Ishikawa (cell line): ENCODE measurements at regions not wholly inside any gene's neighbourhood (a gene's known extent, or its start where the extent isn't known, plus 50 kb on each side); places are given as distances from the start of the nearest gene placed in this dataset.
A peak's percentile ranks its signal among the peaks of the same experiment; 100 is the strongest.

Experiments
- CEBPB ChIP-seq: IDR thresholded peaks from 2 replicates; pipeline ENCODE4 v1.6.1; 2012
- CREB1 ChIP-seq: IDR thresholded peaks from 2 replicates; pipeline ENCODE4 v1.6.1; 2012; ENCODE audit warnings: low read depth
- EGR1 ChIP-seq: IDR thresholded peaks from 2 replicates; pipeline ENCODE4 v1.6.1; 2012
- EP300 ChIP-seq: IDR thresholded peaks from 2 replicates; pipeline ENCODE4 v1.6.1; 2012; ENCODE audit warnings: borderline replicate concordance
- FOXM1 ChIP-seq: IDR thresholded peaks from 2 replicates; pipeline ENCODE4 v1.6.1; 2012; ENCODE audit warnings: low read depth, borderline replicate concordance
- NFIC ChIP-seq: IDR thresholded peaks from 2 replicates; pipeline ENCODE4 v1.6.1; 2012
- RAD21 ChIP-seq: IDR thresholded peaks from 2 replicates; pipeline ENCODE4 v1.6.1; 2012; ENCODE audit warnings: low read depth
- REST ChIP-seq: IDR thresholded peaks from 2 replicates; pipeline ENCODE4 v1.6.1; 2012; ENCODE audit warnings: low read depth, mild to moderate bottlenecking
- TAF1 ChIP-seq: IDR thresholded peaks from 2 replicates; pipeline ENCODE4 v1.6.1; 2012; ENCODE audit warnings: low read depth, mild to moderate bottlenecking
- TCF12 ChIP-seq: IDR thresholded peaks from 2 replicates; pipeline ENCODE4 v1.6.1; 2012; ENCODE audit warnings: low read depth
- TEAD4 ChIP-seq: IDR thresholded peaks from 2 replicates; pipeline ENCODE4 v1.6.1; 2012
- YY1 ChIP-seq: IDR thresholded peaks from 2 replicates; pipeline ENCODE4 v1.6.1; 2012; ENCODE audit warnings: low read depth
- ZBTB7A ChIP-seq: IDR thresholded peaks from 2 replicates; pipeline ENCODE4 v1.6.1; 2012; ENCODE audit warnings: low read depth
- TF ChIP-seq, protein P1 (sequence below): IDR thresholded peaks from 2 replicates; pipeline ENCODE4 v1.6.1; 2012
- TF ChIP-seq, protein P2 (sequence below): IDR thresholded peaks from 2 replicates; pipeline ENCODE4 v1.6.1; 2012

GRCh38 chr4:179662522-179662921, 2220.3 kb upstream of the AGA start:
- TF ChIP-seq EGR1, result no peak
- TF ChIP-seq YY1, result no peak
- 0 out of 2 replicates have a peak, but pooled peaks have one; percentile 15 for TF ChIP-seq TEAD4

GRCh38 chr4:179663641-179664429, 2221.6 kb upstream of the AGA start:
- TF ChIP-seq TEAD4, result no peak

DNA sequence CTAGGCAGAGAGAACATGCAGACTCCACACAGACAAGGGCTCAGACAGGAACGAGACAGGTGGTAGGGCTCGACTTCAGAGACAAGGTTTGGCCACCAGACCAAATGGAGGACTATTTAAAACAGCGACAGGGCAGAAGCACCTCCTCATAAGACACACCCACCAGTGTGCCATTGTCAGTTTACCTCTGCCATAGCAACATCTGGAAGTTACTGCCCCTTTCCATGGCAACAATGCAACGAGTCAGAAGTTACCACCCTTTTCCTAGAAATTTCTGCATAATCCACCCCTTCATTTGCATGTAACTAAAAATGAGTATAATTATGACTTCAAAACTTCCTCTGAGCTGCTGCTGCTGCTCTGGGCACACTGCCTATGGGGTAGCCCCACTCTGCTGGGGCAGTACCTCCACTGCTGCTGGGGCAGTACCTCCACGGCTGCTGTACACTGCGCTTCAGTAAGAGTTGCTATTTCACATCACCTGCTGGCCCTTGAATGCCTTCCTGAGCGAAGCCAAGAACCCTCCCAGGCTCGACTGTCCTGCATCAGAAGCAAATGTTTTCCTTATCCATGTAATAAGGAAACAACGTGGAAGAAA, 2222.3 kb upstream of the AGA start:
- TF ChIP-seq, protein P1, sequence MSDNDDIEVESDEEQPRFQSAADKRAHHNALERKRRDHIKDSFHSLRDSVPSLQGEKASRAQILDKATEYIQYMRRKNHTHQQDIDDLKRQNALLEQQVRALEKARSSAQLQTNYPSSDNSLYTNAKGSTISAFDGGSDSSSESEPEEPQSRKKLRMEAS, result no peak
- no peak for TF ChIP-seq FOXM1
- no peak for TF ChIP-seq TCF12
- TF ChIP-seq, protein P2, sequence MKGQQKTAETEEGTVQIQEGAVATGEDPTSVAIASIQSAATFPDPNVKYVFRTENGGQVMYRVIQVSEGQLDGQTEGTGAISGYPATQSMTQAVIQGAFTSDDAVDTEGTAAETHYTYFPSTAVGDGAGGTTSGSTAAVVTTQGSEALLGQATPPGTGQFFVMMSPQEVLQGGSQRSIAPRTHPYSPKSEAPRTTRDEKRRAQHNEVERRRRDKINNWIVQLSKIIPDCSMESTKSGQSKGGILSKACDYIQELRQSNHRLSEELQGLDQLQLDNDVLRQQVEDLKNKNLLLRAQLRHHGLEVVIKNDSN, result no peak
- no peak for TF ChIP-seq RAD21
- no peak for TF ChIP-seq ZBTB7A

DNA sequence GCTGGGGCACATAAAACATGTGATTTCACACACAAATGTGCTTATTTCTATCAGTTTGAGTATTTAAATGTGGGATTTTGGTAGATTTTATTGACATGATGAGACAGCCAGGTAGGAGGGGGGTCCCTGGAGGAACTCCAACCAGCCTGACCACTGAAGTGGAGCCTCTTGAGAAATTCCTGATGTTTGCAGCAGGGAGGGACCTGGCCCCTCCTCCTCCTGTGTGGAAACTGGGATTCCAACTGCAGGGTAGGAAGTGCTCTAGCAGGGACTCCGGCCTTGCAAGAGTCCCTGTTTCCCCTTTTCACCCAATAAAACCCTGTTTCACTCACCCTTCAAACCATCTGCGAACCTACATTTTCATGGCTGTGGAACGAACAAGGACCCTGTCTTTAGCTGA, 2224.0 kb upstream of the AGA start:
- TF ChIP-seq CREB1 (no peak), TEAD4 (no peak)

GRCh38 chr4:179671609-179672008, 2229.4 kb upstream of the AGA start:
- TF ChIP-seq EP300, result no peak
- TF ChIP-seq EGR1, result no peak
- TF ChIP-seq, protein P2, result no peak
- no peak for TF ChIP-seq CEBPB

DNA sequence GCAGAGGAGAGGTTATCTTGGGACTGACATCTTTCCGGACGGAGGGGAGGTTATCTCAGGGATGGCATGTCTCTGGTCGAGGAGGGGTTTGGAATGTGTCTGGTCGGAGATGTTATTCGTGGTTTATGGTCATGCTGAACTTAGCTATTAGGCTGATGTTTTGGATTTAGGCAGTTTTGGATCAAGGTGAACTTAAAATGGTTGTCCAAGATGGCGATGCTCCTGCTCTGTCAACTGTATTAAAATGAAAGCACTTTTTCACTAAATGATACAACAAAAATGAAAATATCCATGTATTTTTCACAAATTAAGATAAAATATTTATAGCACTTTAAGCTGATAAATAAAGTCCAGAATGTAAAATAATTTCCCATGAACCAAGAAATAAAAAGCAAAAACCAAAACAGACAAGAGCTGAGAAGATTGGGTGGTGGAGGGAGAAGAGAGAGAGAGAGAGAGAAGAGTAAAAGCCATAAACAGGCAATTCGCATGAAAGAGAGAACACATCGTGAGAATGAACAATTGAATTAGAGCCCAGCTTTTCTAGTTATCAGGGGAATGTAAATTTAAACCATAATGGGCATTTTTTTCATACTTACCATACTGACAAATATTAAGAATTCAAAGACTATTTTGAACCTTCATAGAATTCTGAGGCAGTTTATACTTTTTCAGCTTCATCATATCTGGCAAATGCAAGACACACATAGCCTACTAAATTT, 2236.0 kb upstream of the AGA start:
- TF ChIP-seq TEAD4 (no peak), TAF1 (no peak), CREB1 (no peak), TCF12 (no peak), YY1 (no peak), EP300 (no peak), NFIC (no peak), REST (no peak), RAD21 (no peak), EGR1 (no peak), FOXM1 (no peak), ZBTB7A (no peak), CEBPB (no peak)
- TF ChIP-seq, protein P1, result no peak
- TF ChIP-seq, protein P2, result no peak

GRCh38 chr4:179692222-179692621, 2250.0 kb upstream of the AGA start:
- TF ChIP-seq YY1 (no peak), TAF1 (no peak), EGR1 (no peak), NFIC (no peak), RAD21 (no peak), TEAD4 (no peak), REST (no peak), FOXM1 (no peak), EP300 (no peak), ZBTB7A (no peak), CEBPB (no peak), CREB1 (no peak), TCF12 (no peak)
- TF ChIP-seq, protein P1, result no peak
- TF ChIP-seq, protein P2, result no peak
